ENCODE measurements at regions not wholly inside any gene's neighbourhood (a gene's known extent, or its start where the extent isn't known, plus 50 kb on each side); places are given as distances from the start of the nearest gene placed in this dataset.
"Not testable (repeated sequence)": the region's sequence is repeated elsewhere in the genome, so short reads cannot be mapped to it uniquely, and the experiment has no call there.

GRCh38 chr9:110128664-110129329 is 79.2 kb downstream of the C9orf152 start:
- no peak for DNase-seq

GRCh38 chr9:110129425-110129824 is 78.5 kb downstream of the C9orf152 start:
- no peak for DNase-seq

- DNase-seq: no peak
These were observed 77.7 kb downstream of the C9orf152 start for GRCh38 chr9:110130211-110130610.

GRCh38 chr9:110130791-110131416 is 77.1 kb downstream of the C9orf152 start:
- DNase-seq: no peak

GRCh38 chr9:110131499-110131898 is 76.5 kb downstream of the C9orf152 start:
- no peak for DNase-seq

GRCh38 chr9:110132531-110132930 is 75.4 kb downstream of the C9orf152 start:
- not testable (repeated sequence) for DNase-seq

GRCh38 chr9:110133059-110133458 is 74.9 kb downstream of the C9orf152 start:
- DNase-seq: no peak

- DNase-seq: no peak
These were observed 74.2 kb downstream of the C9orf152 start for GRCh38 chr9:110133608-110134210.

- DNase-seq: no peak
These were observed 72.1 kb downstream of the C9orf152 start for GRCh38 chr9:110135846-110136245.

- no peak for DNase-seq
These were observed 71.2 kb downstream of the C9orf152 start for GRCh38 chr9:110136802-110137201.

GRCh38 chr9:110140276-110140675 is 67.7 kb downstream of the C9orf152 start:
- DNase-seq: no peak

GRCh38 chr9:110141227-110141793 is 66.6 kb downstream of the C9orf152 start:
- no peak for DNase-seq

GRCh38 chr9:110142253-110142652 is 65.7 kb downstream of the C9orf152 start:
- no peak for DNase-seq

GRCh38 chr9:110142868-110143481 is 65.0 kb downstream of the C9orf152 start:
- DNase-seq: no peak

- no peak for DNase-seq
These were observed 64.5 kb downstream of the C9orf152 start for GRCh38 chr9:110143485-110143884.

GRCh38 chr9:110143950-110144545 is 63.9 kb downstream of the C9orf152 start:
- DNase-seq: no peak

GRCh38 chr9:110146373-110146772 is 61.6 kb downstream of the C9orf152 start:
- DNase-seq: no peak

- no peak for DNase-seq
These were observed 59.6 kb downstream of the C9orf152 start for GRCh38 chr9:110148384-110148783.

- DNase-seq: no peak
These were observed 59.1 kb downstream of the C9orf152 start for GRCh38 chr9:110148891-110149290.
